ENCODE measurements at regions not wholly inside any gene's neighbourhood (a gene's known extent, or its start where the extent isn't known, plus 50 kb on each side); places are given as distances from the start of the nearest gene placed in this dataset.

GRCh38 chr16:29256501-29256981 is 150.0 kb downstream of the NPIPB11 start:
- TF ChIP-seq CTCF (IDR thresholded peaks at IDR 0.05) (no peak), POLR2AphosphoS5 (IDR thresholded peaks at IDR 0.05) (peak in 2 of 4 donors; percentile 28 to 48), POLR2A (IDR thresholded peaks at IDR 0.05) (no peak)

Measured in sigmoid colon (tissue), 4 donors.